HG03469 (cell line): ENCODE measurements at regions not wholly inside any gene's neighbourhood (a gene's known extent, or its start where the extent isn't known, plus 50 kb on each side); places are given as distances from the start of the nearest gene placed in this dataset.

Source experiments
- ATAC-seq: cut with Tn5 transposase; IDR thresholded peaks from one replicate; pipeline ENCODE4 v1.9.1; 2021; ENCODE audit warnings: mild to moderate bottlenecking, moderate library complexity, moderate number of reproducible peaks; ENCODE audit not compliant: unreplicated experiment

DNA sequence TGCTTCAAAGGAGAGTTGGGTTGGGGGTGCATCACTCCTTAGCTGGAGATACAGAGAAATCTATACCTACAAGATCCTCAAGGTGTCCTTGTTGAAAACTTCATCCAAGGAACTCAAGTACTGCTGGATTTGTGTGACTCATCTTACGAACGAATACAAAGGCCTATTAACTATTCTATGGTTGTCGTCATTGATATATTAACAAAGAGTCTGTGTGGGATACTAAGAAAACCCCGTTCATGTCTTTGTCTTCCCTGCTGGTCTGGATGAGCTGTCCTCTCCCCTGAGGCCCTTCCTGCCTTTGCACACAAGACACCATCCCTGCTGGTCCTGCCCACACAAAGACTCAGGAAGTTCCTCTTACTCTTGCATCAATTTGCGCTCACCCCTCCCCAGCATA lies 54.9 kb upstream of the IRF2 start:
- ATAC-seq: no peak

GRCh38 chr4:184528713-184529112 lies 54.4 kb upstream of the IRF2 start:
- ATAC-seq: no peak

DNA sequence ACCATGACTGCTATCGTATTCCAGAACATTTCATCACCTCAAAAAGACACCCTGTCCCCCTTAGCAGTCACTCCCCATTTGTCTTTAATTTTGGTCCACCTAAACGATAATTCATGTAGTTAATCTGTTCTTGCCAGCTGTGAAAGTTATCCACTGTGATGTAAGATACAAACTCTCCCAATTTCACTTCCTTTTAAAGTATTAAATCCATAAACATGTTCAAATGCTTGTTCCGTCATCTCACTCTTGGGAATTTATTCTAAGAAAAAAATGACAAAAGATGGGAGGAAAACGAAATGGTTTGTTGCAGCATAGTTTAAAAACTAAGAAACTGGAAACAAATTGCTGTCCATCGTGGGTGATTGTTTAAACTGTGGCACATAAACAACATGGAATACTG lies 53.7 kb upstream of the IRF2 start:
- no peak for ATAC-seq

DNA sequence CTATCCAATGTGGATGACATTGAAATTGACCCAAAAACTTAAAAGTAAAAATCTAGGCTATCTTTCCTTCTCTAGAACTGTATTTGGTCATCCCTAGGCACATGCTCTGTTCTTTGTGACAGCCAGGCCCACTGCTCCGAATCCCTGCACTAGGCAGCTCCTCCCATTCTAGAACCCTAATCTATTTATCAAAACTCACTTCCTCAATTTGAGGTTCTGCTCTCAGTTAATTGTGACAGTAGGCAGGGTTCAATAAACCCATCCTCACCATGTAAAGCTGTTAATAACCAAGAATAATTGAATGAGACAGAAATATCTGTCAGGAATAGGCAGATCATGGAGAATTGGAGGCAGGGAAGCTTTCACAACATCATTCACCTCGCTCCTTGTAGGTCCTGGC lies 51.9 kb upstream of the IRF2 start:
- no peak for ATAC-seq
